Right atrium auricular region (tissue), 2 donors: ENCODE measurements at regions not wholly inside any gene's neighbourhood (a gene's known extent, or its start where the extent isn't known, plus 50 kb on each side); places are given as distances from the start of the nearest gene placed in this dataset.

ENCODE experiments used
- DNase-seq: peaks from one replicate; pipeline ENCODE4 v3.0.0-alpha.2; 2019; ENCODE audit warnings: low spot score
- H3K27ac ChIP-seq, 2 donors: fragments of 200-600 bp; sonication (generic); 1 replicate in 1 of 2; 2 replicates in 1 of 2; pipeline ENCODE4 v1.5.1; 2016 to 2019
- H3K27me3 ChIP-seq, 2 donors: fragments of 200-600 bp; sonication (generic); one replicate each; pipeline versions ENCODE4 v1.5.1 to v1.6.0; 2017 to 2019
- H3K36me3 ChIP-seq: fragments of 200-600 bp; sonication (generic); one replicate; pipeline ENCODE4 v1.5.1; 2016
- H3K4me1 ChIP-seq, 2 donors: fragments of 200-600 bp; sonication (generic); one replicate each; pipeline versions ENCODE4 v1.5.1 to v1.6.0; 2017 to 2019
- H3K4me3 ChIP-seq, 2 donors: fragments of 200-600 bp; sonication (generic); 1 replicate in 1 of 2; 2 replicates in 1 of 2; pipeline ENCODE4 v1.5.1; 2017 to 2019; ENCODE audit warnings: mild to moderate bottlenecking in 1 of 2, moderate library complexity in 1 of 2
- H3K9me3 ChIP-seq, 2 donors: fragments of 200-600 bp; sonication (generic); one replicate each; pipeline ENCODE4 v1.5.1; 2019
- TF ChIP-seq, protein P1 (sequence below), 2 donors: fragments of 200-600 bp; sonication (generic); IDR thresholded peaks; one replicate each; pipeline ENCODE4 v1.5.1; 2019; ENCODE audit warnings: antibody characterized with exemption in 2 of 2

DNA sequence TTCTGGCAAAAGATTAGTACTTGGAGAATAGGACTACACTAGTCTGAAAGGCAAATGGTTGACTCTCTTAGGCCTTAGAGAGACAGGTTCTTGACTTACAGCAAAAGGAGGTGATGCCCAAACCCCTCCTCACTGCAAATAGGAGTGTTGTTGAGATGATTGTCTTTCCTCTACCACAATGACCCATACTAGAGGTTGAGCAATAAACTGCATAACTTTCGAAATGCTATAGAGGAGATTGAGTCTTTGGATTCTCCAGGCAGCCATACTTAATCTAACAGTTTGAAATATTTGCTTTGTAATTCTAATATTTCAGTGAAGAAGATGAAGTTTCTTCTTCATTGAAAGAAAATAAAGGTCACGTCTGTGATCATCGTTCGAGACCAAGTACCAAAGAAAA, 498.5 kb upstream of the GBE1 start:
- no peaks in the 10 kb centered on the region for H3K27me3 ChIP-seq
- H3K36me3 ChIP-seq = no peaks in the 10 kb centered on the region
- no peak for DNase-seq
- no peaks in the 10 kb centered on the region for H3K4me1 ChIP-seq
- TF ChIP-seq, protein P1, sequence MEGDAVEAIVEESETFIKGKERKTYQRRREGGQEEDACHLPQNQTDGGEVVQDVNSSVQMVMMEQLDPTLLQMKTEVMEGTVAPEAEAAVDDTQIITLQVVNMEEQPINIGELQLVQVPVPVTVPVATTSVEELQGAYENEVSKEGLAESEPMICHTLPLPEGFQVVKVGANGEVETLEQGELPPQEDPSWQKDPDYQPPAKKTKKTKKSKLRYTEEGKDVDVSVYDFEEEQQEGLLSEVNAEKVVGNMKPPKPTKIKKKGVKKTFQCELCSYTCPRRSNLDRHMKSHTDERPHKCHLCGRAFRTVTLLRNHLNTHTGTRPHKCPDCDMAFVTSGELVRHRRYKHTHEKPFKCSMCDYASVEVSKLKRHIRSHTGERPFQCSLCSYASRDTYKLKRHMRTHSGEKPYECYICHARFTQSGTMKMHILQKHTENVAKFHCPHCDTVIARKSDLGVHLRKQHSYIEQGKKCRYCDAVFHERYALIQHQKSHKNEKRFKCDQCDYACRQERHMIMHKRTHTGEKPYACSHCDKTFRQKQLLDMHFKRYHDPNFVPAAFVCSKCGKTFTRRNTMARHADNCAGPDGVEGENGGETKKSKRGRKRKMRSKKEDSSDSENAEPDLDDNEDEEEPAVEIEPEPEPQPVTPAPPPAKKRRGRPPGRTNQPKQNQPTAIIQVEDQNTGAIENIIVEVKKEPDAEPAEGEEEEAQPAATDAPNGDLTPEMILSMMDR (IDR thresholded peaks at IDR 0.05) = no peak
- H3K4me3 ChIP-seq = no peak overlapping the region
- no peaks in the 10 kb centered on the region for H3K9me3 ChIP-seq
- no peak overlapping the region for H3K27ac ChIP-seq

- no peak for DNase-seq
- no peaks in the 10 kb centered on the region for H3K9me3 ChIP-seq
- no peaks in the 10 kb centered on the region for H3K36me3 ChIP-seq
- no peaks in the 10 kb centered on the region for H3K4me1 ChIP-seq
- no peak overlapping the region for H3K4me3 ChIP-seq
- no peaks in the 10 kb centered on the region for H3K27me3 ChIP-seq
- H3K27ac ChIP-seq = no peak overlapping the region
- TF ChIP-seq, protein P1 (IDR thresholded peaks at IDR 0.05) = no peak
These were observed 478.9 kb upstream of the GBE1 start for GRCh38 chr3:82240322-82240721.

DNA sequence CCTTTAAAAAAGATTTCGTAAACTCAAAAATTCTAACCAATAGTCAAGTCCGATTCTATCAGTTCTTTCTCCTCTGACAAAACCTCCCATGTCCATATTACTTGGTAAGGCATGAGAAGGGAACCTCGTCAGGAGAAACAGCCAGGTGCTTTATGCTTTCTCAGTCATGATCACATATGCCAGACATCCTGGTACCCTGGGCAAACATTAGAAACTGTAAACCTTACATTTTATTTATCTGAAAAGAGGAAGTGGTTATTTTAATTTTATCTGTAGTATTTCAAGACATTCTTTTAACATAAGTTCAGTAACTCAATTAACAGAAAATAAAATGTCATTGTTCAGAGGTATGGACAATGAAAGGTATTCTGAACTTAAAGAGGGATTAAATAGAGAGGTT, 474.8 kb upstream of the GBE1 start:
- no peak for DNase-seq
- Histone ChIP-seq H3K4me1 (no peaks in the 10 kb centered on the region), H3K27ac (no peak overlapping the region), H3K9me3 (no peaks in the 10 kb centered on the region), H3K36me3 (no peaks in the 10 kb centered on the region), H3K27me3 (no peaks in the 10 kb centered on the region), H3K4me3 (no peak overlapping the region)
- TF ChIP-seq, protein P1 (IDR thresholded peaks at IDR 0.05) = no peak

- Histone ChIP-seq H3K36me3 (no peaks in the 10 kb centered on the region), H3K27me3 (no peaks in the 10 kb centered on the region), H3K27ac (no peak overlapping the region), H3K4me3 (no peak overlapping the region), H3K4me1 (no peaks in the 10 kb centered on the region), H3K9me3 (peaks cover 0 to 1% of the 10 kb centered on the region in 2 donors)
- TF ChIP-seq, protein P1 (IDR thresholded peaks at IDR 0.05) = no peak
- DNase-seq = no peak
These were observed 468.0 kb upstream of the GBE1 start for GRCh38 chr3:82229397-82229796.

- Histone ChIP-seq H3K9me3 (peaks cover 0 to 18% of the 10 kb centered on the region in 2 donors), H3K27ac (no peak overlapping the region), H3K27me3 (no peaks in the 10 kb centered on the region), H3K4me1 (no peaks in the 10 kb centered on the region), H3K36me3 (no peaks in the 10 kb centered on the region), H3K4me3 (no peak overlapping the region)
- no peak for DNase-seq
- TF ChIP-seq, protein P1 (IDR thresholded peaks at IDR 0.05) = no peak
These were observed 463.2 kb upstream of the GBE1 start for GRCh38 chr3:82224661-82225060.

GRCh38 chr3:82222401-82222800, 461.0 kb upstream of the GBE1 start:
- no peaks in the 10 kb centered on the region for H3K36me3 ChIP-seq
- H3K4me3 ChIP-seq = no peak overlapping the region
- no peak for DNase-seq
- TF ChIP-seq, protein P1 (IDR thresholded peaks at IDR 0.05) = no peak
- no peaks in the 10 kb centered on the region for H3K27me3 ChIP-seq
- no peak overlapping the region for H3K27ac ChIP-seq
- no peaks in the 10 kb centered on the region for H3K4me1 ChIP-seq
- H3K9me3 ChIP-seq = peaks cover 0 to 18% of the 10 kb centered on the region in 2 donors
